CD4-positive, alpha-beta T cell treated with Interleukin-15 for 4 hours (primary cell): ENCODE measurements at regions not wholly inside any gene's neighbourhood (a gene's known extent, or its start where the extent isn't known, plus 50 kb on each side); places are given as distances from the start of the nearest gene placed in this dataset.

Source experiments
- DNase-seq: peaks from one replicate; pipeline ENCODE4 v3.0.0-alpha.2; 2020; ENCODE audit warnings: low spot score

- DNase-seq: no peak
These were observed 194.8 kb upstream of the PRSS16 start for GRCh38 chr6:27052731-27053082.

GRCh38 chr6:27053738-27054137 lies 193.8 kb upstream of the PRSS16 start:
- DNase-seq: no peak

GRCh38 chr6:27056615-27057014 lies 190.9 kb upstream of the PRSS16 start:
- DNase-seq: no peak

- DNase-seq: no peak
These were observed 187.7 kb upstream of the PRSS16 start for GRCh38 chr6:27059621-27060425.

- DNase-seq: no peak
These were observed 186.1 kb upstream of the PRSS16 start for GRCh38 chr6:27061235-27061993.

- no peak for DNase-seq
These were observed 184.7 kb upstream of the PRSS16 start for GRCh38 chr6:27062755-27063154.

- DNase-seq: no peak
These were observed 182.3 kb upstream of the PRSS16 start for GRCh38 chr6:27065183-27065582.

GRCh38 chr6:27066381-27066780 lies 181.1 kb upstream of the PRSS16 start:
- no peak for DNase-seq

GRCh38 chr6:27066802-27067201 lies 180.7 kb upstream of the PRSS16 start:
- DNase-seq: no peak

- no peak for DNase-seq
These were observed 174.1 kb upstream of the PRSS16 start for GRCh38 chr6:27073441-27073840.

GRCh38 chr6:27076116-27076515 lies 171.4 kb upstream of the PRSS16 start:
- DNase-seq: no peak

GRCh38 chr6:27078734-27079357 lies 168.7 kb upstream of the PRSS16 start:
- DNase-seq: peak; percentile 35

GRCh38 chr6:27081188-27081587 lies 166.3 kb upstream of the PRSS16 start:
- no peak for DNase-seq

GRCh38 chr6:27081931-27082330 lies 165.6 kb upstream of the PRSS16 start:
- DNase-seq: no peak

- no peak for DNase-seq
These were observed 159.4 kb upstream of the PRSS16 start for GRCh38 chr6:27088068-27088467.

GRCh38 chr6:27091661-27092315 lies 155.7 kb upstream of the PRSS16 start:
- DNase-seq: no peak

GRCh38 chr6:27092316-27092692 lies 155.2 kb upstream of the PRSS16 start:
- DNase-seq: no peak

GRCh38 chr6:27095914-27096313 lies 151.6 kb upstream of the PRSS16 start:
- DNase-seq: no peak

- no peak for DNase-seq
These were observed 150.5 kb upstream of the PRSS16 start for GRCh38 chr6:27096834-27097511.

- no peak for DNase-seq
These were observed 148.5 kb upstream of the PRSS16 start for GRCh38 chr6:27098956-27099355.

GRCh38 chr6:27100921-27101320 lies 146.6 kb upstream of the PRSS16 start:
- DNase-seq: no peak

GRCh38 chr6:27101824-27102223 lies 145.7 kb upstream of the PRSS16 start:
- DNase-seq: no peak
